ENCODE measurements at regions not wholly inside any gene's neighbourhood (a gene's known extent, or its start where the extent isn't known, plus 50 kb on each side); places are given as distances from the start of the nearest gene placed in this dataset.

- TF ChIP-seq, protein P1, sequence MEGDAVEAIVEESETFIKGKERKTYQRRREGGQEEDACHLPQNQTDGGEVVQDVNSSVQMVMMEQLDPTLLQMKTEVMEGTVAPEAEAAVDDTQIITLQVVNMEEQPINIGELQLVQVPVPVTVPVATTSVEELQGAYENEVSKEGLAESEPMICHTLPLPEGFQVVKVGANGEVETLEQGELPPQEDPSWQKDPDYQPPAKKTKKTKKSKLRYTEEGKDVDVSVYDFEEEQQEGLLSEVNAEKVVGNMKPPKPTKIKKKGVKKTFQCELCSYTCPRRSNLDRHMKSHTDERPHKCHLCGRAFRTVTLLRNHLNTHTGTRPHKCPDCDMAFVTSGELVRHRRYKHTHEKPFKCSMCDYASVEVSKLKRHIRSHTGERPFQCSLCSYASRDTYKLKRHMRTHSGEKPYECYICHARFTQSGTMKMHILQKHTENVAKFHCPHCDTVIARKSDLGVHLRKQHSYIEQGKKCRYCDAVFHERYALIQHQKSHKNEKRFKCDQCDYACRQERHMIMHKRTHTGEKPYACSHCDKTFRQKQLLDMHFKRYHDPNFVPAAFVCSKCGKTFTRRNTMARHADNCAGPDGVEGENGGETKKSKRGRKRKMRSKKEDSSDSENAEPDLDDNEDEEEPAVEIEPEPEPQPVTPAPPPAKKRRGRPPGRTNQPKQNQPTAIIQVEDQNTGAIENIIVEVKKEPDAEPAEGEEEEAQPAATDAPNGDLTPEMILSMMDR (IDR thresholded peaks at IDR 0.05) = no peak
- Histone ChIP-seq H3K4me1 (ENCODE audit: insufficient read depth, low read length) (no peaks in the 10 kb centered on the region), H3K9me3 (ENCODE audit: control insufficient read depth in 1 of 2, insufficient read depth in 1 of 2, low read length in 2 of 2) (peaks cover 3 to 8% of the 10 kb centered on the region in 2 experiments), H3K27ac (ENCODE audit: low read depth in 1 of 2, low read length in 2 of 2) (no peak overlapping the region), H3K36me3 (ENCODE audit: insufficient read depth, low read length) (no peaks in the 10 kb centered on the region), H3K4me3 (ENCODE audit: low read length) (no peak overlapping the region), H3K27me3 (ENCODE audit: control insufficient read depth in 1 of 2, insufficient read depth in 2 of 2, low read length in 2 of 2) (peaks cover 24 to 37% of the 10 kb centered on the region in 2 experiments)
- ATAC-seq (ENCODE audit: poor library complexity) (no peak), DNase-seq (no peak)
- H3K36me3 Mint-ChIP-seq (ENCODE audit: low read depth) = no peaks in the 10 kb centered on the region
- ChIA-PET CTCF (no interaction called here), POLR2A (no interaction called here)
- peaks cover 48% of the 10 kb centered on the region for H3K27me3 Mint-ChIP-seq
- intact Hi-C loops (cut with DNase I, micrococcal nuclease) = no loop called here
- H3K9me3 Mint-ChIP-seq = no peaks in the 10 kb centered on the region
- H3K4me3 Mint-ChIP-seq = no peak overlapping the region
- H3K27ac Mint-ChIP-seq = no peak overlapping the region
- no peaks in the 10 kb centered on the region for H3K4me1 Mint-ChIP-seq (ENCODE audit: low read depth)
Measured at GRCh38 chr15:79219393-79220056, 63.0 kb upstream of the ANKRD34C start.

DNA sequence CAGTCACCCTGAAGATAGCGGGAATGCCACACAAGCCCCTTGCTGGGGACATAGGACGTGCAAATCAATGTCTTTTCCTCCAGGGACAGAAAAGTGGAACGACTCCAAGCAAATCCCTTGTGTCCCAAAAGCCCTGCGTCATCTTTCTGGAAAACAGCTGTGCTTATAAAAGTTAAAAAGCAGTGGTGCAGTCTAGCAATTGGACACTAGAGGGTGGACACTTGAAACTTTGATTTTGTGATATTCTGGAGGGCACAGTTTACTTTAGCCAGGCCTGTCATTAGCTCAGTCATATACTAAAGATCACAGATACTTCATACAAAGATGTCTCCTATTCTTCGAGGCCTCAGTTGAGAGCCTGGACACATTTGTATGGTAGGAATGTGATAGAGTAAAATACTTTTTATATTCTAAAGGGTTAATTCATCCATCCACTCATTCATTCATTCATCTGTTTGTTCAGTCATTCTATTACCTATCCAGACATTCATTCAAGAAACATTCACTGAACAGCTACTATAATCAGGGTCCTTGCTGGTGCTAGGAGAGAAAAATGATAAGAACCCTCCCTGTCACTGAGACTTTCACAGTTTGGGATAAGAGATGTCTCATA lies 63.8 kb upstream of the ANKRD34C start:
- POLR2A ChIA-PET = no interaction called here
- peaks cover 51% of the 10 kb centered on the region for H3K27me3 Mint-ChIP-seq
- no peaks in the 10 kb centered on the region for H3K9me3 Mint-ChIP-seq

GRCh38 chr15:79213650-79214049 lies 68.9 kb upstream of the ANKRD34C start:
- H3K4me3 ChIP-seq (ENCODE audit: low read length) = no peak overlapping the region
- TF ChIP-seq, protein P1 (IDR thresholded peaks at IDR 0.05) = no peak
- no peaks in the 10 kb centered on the region for H3K36me3 Mint-ChIP-seq (ENCODE audit: low read depth)
- ChIA-PET POLR2A (no interaction called here), CTCF (no interaction called here)
- H3K9me3 ChIP-seq (ENCODE audit: control insufficient read depth in 1 of 2, insufficient read depth in 1 of 2, low read length in 2 of 2) = peaks cover 3 to 8% of the 10 kb centered on the region in 2 experiments
- no peak overlapping the region for H3K27ac Mint-ChIP-seq
- H3K27me3 Mint-ChIP-seq = peaks cover 70% of the 10 kb centered on the region
- DNase-seq = no peak
- intact Hi-C loops (cut with DNase I, micrococcal nuclease) = no loop called here
- H3K9me3 Mint-ChIP-seq = no peaks in the 10 kb centered on the region
- H3K27ac ChIP-seq (ENCODE audit: low read depth in 1 of 2, low read length in 2 of 2) = no peak overlapping the region
- no peaks in the 10 kb centered on the region for H3K4me1 Mint-ChIP-seq (ENCODE audit: low read depth)
- no peaks in the 10 kb centered on the region for H3K36me3 ChIP-seq (ENCODE audit: insufficient read depth, low read length)
- no peaks in the 10 kb centered on the region for H3K4me1 ChIP-seq (ENCODE audit: insufficient read depth, low read length)
- no peak overlapping the region for H3K4me3 Mint-ChIP-seq
- H3K27me3 ChIP-seq (ENCODE audit: control insufficient read depth in 1 of 2, insufficient read depth in 2 of 2, low read length in 2 of 2) = peaks cover 25 to 41% of the 10 kb centered on the region in 2 experiments
- no peak for ATAC-seq (ENCODE audit: poor library complexity)

More for the DNA sequence above, 63.8 kb upstream of the ANKRD34C start:
- H3K27me3 ChIP-seq (ENCODE audit: control insufficient read depth in 1 of 2, insufficient read depth in 2 of 2, low read length in 2 of 2) = peaks cover 27 to 37% of the 10 kb centered on the region in 2 experiments
- Mint-ChIP-seq H3K27ac (no peak overlapping the region), H3K36me3 (ENCODE audit: low read depth) (no peaks in the 10 kb centered on the region), H3K4me1 (ENCODE audit: low read depth) (no peaks in the 10 kb centered on the region), H3K4me3 (no peak overlapping the region)
- H3K36me3 ChIP-seq (ENCODE audit: insufficient read depth, low read length) = no peaks in the 10 kb centered on the region
- H3K4me1 ChIP-seq (ENCODE audit: insufficient read depth, low read length) = no peaks in the 10 kb centered on the region
- CTCF ChIA-PET = no interaction called here
- intact Hi-C loops (cut with DNase I, micrococcal nuclease) = no loop called here
- ATAC-seq (ENCODE audit: poor library complexity) (no peak), DNase-seq (no peak)
- H3K9me3 ChIP-seq (ENCODE audit: control insufficient read depth in 1 of 2, insufficient read depth in 1 of 2, low read length in 2 of 2) = peaks cover 3 to 8% of the 10 kb centered on the region in 2 experiments
- H3K27ac ChIP-seq (ENCODE audit: low read depth in 1 of 2, low read length in 2 of 2) = no peak overlapping the region
- TF ChIP-seq, protein P1 (IDR thresholded peaks at IDR 0.05) = no peak
- no peak overlapping the region for H3K4me3 ChIP-seq (ENCODE audit: low read length)

Data from CD4-positive, alpha-beta T cell (primary cell).